Lower lobe of right lung (tissue), 2 donors: ENCODE measurements at regions not wholly inside any gene's neighbourhood (a gene's known extent, or its start where the extent isn't known, plus 50 kb on each side); places are given as distances from the start of the nearest gene placed in this dataset.

Experiments
- ATAC-seq, 2 donors: fragments of 200-7000 bp; cut with Tn5 transposase; one replicate each; pipeline ENCODE4 v1.9.1; 2020 to 2022; ENCODE audit warnings: mild to moderate bottlenecking in 2 of 2, moderate library complexity in 2 of 2
- DNase-seq: peaks from one replicate; pipeline ENCODE4 v3.0.0-alpha.2; 2020
- H3K27ac ChIP-seq: fragments of 200-600 bp; one replicate; pipeline ENCODE4 v1.8.0; 2022
- H3K27me3 ChIP-seq: fragments of 200-600 bp; one replicate; pipeline ENCODE4 v1.8.0; 2022; ENCODE audit warnings: low read depth
- H3K36me3 ChIP-seq: fragments of 200-600 bp; one replicate; pipeline ENCODE4 v1.8.0; 2022; ENCODE audit warnings: mild to moderate bottlenecking
- H3K4me1 ChIP-seq: fragments of 200-600 bp; one replicate; pipeline ENCODE4 v1.8.0; 2022
- H3K4me3 ChIP-seq: fragments of 200-600 bp; one replicate; pipeline ENCODE4 v1.8.0; 2022; ENCODE audit warnings: mild to moderate bottlenecking
- H3K9me3 ChIP-seq: fragments of 200-600 bp; one replicate; pipeline ENCODE4 v1.8.0; 2022
- intact Hi-C: fragments of 100-400 bp; cut with DNase I; formaldehyde crosslinking; loops from one replicate; pipeline ENCODE4 v1.11.0; 2022
- TF ChIP-seq, protein P1 (sequence below): fragments of 200-600 bp; IDR thresholded peaks from one replicate; pipeline ENCODE4 v1.8.0; 2022; ENCODE audit warnings: antibody characterized with exemption, mild to moderate bottlenecking
- donor health status: DM: no; HTN: yes; CAD: no; lungs with severe emphysema.

DNA sequence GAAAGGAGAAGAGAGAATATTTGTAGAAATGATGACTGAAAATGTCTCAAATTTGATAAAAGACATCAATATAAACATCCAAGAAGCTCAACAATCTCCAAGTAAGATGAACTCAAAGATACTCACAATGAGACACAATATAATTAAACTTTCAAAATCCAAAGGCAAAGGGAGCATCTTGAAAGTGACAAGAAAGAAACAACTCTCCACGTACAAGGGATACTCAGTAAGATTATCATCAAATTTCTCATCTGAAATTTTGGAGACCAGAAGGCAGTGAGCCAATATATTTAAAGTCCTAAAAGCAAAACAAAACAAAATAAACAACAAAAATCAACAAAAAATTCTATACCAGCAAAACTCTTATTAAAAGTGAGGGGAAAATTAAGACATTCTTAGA lies 428.7 kb downstream of the NFIB start:
- Histone ChIP-seq H3K36me3 (no peaks in the 10 kb centered on the region), H3K9me3 (peaks cover 2% of the 10 kb centered on the region), H3K4me1 (no peaks in the 10 kb centered on the region), H3K27me3 (no peaks in the 10 kb centered on the region), H3K4me3 (no peak overlapping the region), H3K27ac (no peak overlapping the region)
- TF ChIP-seq, protein P1, sequence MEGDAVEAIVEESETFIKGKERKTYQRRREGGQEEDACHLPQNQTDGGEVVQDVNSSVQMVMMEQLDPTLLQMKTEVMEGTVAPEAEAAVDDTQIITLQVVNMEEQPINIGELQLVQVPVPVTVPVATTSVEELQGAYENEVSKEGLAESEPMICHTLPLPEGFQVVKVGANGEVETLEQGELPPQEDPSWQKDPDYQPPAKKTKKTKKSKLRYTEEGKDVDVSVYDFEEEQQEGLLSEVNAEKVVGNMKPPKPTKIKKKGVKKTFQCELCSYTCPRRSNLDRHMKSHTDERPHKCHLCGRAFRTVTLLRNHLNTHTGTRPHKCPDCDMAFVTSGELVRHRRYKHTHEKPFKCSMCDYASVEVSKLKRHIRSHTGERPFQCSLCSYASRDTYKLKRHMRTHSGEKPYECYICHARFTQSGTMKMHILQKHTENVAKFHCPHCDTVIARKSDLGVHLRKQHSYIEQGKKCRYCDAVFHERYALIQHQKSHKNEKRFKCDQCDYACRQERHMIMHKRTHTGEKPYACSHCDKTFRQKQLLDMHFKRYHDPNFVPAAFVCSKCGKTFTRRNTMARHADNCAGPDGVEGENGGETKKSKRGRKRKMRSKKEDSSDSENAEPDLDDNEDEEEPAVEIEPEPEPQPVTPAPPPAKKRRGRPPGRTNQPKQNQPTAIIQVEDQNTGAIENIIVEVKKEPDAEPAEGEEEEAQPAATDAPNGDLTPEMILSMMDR: no peak
- ATAC-seq: no peak
- DNase-seq: no peak
- intact Hi-C loops: no loop called here

DNA sequence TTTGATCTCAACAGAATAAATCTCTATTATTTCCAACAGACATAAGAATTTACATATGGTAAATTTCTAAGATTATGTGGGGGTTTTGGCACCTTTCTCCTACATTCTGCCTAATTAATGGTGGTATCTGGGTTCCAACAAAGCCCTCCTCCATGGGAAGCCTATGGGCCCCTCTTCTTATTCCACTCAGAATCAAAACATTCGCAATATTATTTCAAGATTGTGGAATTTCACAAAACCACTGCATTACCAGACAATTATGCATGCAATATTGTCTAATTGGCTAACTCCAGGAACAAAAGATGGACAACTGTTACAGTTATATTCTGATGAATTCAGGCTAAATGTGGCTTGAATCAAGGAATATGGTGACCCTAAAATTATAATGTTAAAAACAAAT lies 434.0 kb downstream of the NFIB start:
- Histone ChIP-seq H3K27me3 (no peaks in the 10 kb centered on the region), H3K27ac (no peak overlapping the region), H3K4me3 (no peak overlapping the region), H3K9me3 (peaks cover 2% of the 10 kb centered on the region), H3K4me1 (no peaks in the 10 kb centered on the region), H3K36me3 (no peaks in the 10 kb centered on the region)
- DNase-seq: no peak
- no peak for ATAC-seq
- TF ChIP-seq, protein P1: no peak
- intact Hi-C loops: no loop called here

GRCh38 chr9:13879011-13879410 lies 434.9 kb downstream of the NFIB start:
- ATAC-seq (no peak), DNase-seq (no peak)
- Histone ChIP-seq H3K4me1 (no peaks in the 10 kb centered on the region), H3K9me3 (no peaks in the 10 kb centered on the region), H3K4me3 (no peak overlapping the region), H3K36me3 (no peaks in the 10 kb centered on the region), H3K27me3 (no peaks in the 10 kb centered on the region), H3K27ac (no peak overlapping the region)
- intact Hi-C loops: no loop called here
- TF ChIP-seq, protein P1: no peak

DNA sequence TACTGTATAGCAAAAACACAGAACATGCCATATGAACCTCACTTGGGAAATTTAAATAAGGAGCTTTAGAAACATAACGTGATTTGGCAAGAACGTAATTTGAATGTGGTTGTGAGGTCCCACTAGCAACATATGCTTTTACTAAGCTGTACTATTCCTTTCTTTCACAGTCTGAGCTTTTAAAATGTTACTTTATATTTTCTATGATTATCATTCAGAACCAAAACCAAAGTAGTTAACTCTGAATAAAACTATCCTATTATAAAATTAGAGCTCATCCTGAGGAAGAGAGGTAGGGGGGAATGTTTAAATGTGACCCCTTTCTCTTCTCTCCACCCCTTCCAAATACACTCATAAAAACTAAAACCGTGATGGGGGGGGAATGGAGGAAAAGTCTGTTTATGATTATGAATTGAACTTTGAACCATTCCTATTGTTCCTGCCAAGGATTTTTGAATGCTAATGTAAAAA lies 435.7 kb downstream of the NFIB start:
- intact Hi-C loops: no loop called here
- TF ChIP-seq, protein P1: no peak
- ATAC-seq (no peak), DNase-seq (no peak)
- no peaks in the 10 kb centered on the region for H3K27me3 ChIP-seq
- H3K4me3 ChIP-seq: no peak overlapping the region
- no peaks in the 10 kb centered on the region for H3K9me3 ChIP-seq
- no peaks in the 10 kb centered on the region for H3K36me3 ChIP-seq
- H3K4me1 ChIP-seq: no peaks in the 10 kb centered on the region
- H3K27ac ChIP-seq: no peak overlapping the region

DNA sequence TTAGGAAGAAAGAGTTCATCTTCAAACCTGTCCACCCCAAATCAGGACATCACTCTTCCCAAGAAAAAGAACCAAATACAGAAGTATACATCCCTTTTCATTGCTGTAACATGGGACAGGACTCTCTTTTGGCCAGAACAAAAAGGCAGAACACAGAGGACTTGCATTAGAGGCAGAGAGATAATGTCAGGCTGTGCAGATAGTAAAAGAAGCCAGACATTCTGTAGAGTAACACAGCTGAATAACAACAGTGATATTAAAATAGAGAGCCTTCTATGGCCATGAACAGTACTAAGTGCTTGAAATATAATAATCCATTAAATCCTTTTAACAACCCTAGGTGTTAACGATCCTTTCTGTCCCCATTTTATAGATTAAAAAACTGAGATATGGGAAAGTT lies 437.2 kb downstream of the NFIB start:
- no peaks in the 10 kb centered on the region for H3K4me1 ChIP-seq
- H3K36me3 ChIP-seq: no peaks in the 10 kb centered on the region
- no peak overlapping the region for H3K4me3 ChIP-seq
- H3K27ac ChIP-seq: no peak overlapping the region
- TF ChIP-seq, protein P1: no peak
- ATAC-seq (no peak), DNase-seq (no peak)
- no peaks in the 10 kb centered on the region for H3K9me3 ChIP-seq
- no peaks in the 10 kb centered on the region for H3K27me3 ChIP-seq
- intact Hi-C loops: no loop called here

DNA sequence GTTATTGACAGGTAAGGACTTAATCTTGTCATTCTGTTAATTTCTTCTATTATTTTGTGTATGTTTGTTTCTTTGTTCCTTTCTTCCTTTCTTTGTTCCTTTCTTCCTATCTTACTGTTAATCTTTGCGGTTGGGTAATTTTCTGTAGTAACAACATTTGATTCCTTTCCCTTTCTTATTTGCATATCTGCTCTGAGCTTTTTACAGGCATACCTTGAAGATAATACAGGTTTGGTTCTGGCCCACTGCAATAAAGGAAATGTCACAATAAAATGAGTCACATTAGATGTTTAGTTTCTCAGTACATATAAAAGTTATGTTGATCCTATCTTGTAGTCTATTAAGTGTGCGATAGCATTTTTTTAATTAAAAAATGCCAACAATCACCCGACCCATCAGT lies 440.7 kb downstream of the NFIB start:
- no peaks in the 10 kb centered on the region for H3K9me3 ChIP-seq
- no peak overlapping the region for H3K4me3 ChIP-seq
- H3K4me1 ChIP-seq: no peaks in the 10 kb centered on the region
- intact Hi-C loops: no loop called here
- no peaks in the 10 kb centered on the region for H3K27me3 ChIP-seq
- DNase-seq: no peak
- no peak overlapping the region for H3K27ac ChIP-seq
- TF ChIP-seq, protein P1: no peak
- no peaks in the 10 kb centered on the region for H3K36me3 ChIP-seq
- no peak for ATAC-seq
